NCI-H2196 treated with DMSO at 0.1 percent for 48 hours (cell line): ENCODE measurements at regions not wholly inside any gene's neighbourhood (a gene's known extent, or its start where the extent isn't known, plus 50 kb on each side); places are given as distances from the start of the nearest gene placed in this dataset.
"Not testable (repeated sequence)": the region's sequence is repeated elsewhere in the genome, so short reads cannot be mapped to it uniquely, and the experiment has no call there.

Source experiments
- DNase-seq: peaks from one replicate; lab custom pipeline; 2025; ENCODE audit not compliant: unreplicated experiment; lab: John Stamatoyannopoulos, UW

DNA sequence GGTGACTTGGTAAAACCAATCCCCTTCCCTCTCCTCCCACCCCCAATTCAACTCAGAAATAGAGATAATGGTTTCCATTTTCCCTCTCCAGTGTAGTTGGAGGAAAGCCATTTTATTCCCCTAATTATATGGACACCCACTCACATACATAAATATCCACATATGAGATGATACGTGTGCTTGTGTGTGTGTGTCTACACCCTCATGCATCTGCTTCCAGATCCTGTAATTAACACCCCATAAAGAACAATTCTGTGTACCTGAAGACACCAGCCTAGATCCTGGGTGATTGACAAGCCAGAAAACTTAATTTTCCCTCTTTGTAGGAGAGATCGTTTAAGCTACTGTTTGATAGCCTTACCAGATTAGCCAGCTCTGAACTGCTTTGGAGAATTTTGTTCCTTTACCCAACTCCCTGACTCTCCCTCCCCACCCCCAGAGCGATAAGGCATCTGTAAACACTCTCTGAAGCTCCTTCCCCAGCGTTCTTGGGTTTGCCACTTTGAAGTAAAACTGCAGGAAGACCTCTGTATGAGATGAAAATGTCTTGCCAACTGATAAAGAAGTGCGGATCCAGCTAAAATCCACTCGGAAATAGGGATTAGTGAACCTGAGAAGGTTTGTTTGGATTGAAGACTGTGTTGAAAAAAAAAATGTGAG lies 175.7 kb downstream of the RGS9 start:
- DNase-seq: no peak

DNA sequence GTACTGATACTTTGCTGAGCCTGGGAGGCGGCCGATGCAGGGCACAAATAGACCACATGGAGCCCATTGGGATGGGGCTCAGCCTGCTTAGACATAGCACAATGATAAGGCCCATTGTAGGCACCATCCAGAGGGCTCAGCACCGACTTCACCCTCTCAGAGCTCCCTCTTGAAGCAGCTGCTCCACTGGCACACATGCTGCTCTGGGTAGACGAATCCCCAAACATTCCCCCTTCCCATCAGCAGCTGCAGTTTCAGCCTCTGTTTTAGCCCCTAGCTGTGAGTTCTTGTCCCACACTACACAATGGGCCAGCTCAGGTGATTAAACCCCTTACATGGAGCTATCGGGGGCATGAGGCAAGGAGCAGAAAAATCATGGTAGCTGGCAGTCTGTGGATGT lies 174.1 kb downstream of the RGS9 start:
- DNase-seq: no peak

DNA sequence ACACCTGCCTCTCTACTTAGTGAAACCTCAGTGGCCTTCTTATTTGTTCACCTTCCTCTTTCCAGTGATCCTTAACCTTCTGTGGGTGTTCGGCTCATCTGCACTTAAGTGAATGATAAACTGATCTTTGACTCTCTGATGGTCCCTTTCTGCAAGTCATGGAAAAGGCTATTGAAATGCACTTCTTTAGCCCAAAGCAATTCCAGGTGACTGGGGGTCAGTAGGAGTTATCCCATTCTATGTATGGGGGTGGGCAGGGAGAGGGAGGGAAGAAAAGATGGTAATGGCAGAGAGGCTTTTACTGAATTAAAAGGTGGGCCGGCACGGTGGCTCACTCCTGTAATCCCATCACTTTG lies 170.8 kb downstream of the RGS9 start:
- no peak for DNase-seq

DNA sequence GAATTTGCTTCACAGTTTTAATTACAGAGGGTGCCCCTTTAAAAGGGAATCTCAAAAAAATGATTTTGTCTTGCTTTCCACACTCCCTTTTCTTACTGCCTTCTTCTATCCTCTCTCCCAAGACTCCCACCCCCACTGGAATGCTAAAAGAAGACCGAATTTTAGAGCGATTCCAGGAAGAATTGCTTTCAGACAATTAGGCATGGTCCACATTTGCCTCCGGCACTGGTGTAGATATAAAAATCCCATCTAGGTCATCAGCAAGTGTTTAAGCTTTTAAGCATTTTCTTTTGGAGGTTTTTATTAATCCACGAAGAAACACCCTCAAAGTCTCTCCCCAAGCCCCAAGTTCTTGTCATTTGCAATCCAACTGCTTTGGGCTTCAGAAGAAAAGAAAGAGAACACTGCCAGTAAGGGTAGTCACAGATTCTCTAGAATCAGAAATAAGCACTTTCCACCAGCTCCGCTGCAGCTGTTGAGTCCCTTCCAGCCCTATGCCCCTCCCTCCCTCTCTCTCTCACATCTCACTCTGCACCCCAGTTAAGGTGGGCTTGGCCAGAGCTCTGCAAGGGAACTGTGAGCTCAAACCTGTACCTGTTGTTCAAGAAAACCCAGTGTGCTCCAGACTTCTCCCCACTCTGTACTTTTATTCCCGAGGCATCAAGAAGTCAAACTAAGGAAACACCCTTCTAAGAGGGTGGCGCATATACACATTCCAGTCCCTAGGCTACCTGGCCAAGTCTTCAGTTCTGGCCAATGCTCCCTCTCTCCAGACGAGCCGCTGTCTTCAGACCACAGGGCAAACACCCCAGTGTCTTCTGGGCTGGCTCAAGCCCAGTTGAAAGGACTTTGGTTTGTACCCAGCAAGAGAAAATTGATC lies 170.2 kb downstream of the RGS9 start:
- DNase-seq: no peak

DNA sequence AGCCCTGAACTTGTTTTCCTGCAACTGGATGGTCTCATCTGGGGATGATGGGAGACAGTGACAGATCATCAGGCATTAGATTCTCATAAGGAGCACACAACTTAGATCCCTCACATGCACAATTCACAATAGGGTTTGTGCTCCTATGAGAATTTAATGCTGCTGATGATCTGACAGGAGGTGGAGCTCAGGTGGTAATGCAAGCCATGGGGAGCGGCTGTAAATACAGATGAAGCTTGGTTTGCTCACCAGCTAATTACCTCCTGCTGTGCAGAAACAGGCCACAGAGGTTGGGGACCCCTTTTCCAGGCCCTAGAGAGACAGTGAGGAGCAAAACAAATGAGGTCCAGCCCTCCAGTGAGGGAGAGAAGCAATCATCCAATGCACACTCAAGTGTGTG lies 168.6 kb downstream of the RGS9 start:
- DNase-seq: no peak

DNA sequence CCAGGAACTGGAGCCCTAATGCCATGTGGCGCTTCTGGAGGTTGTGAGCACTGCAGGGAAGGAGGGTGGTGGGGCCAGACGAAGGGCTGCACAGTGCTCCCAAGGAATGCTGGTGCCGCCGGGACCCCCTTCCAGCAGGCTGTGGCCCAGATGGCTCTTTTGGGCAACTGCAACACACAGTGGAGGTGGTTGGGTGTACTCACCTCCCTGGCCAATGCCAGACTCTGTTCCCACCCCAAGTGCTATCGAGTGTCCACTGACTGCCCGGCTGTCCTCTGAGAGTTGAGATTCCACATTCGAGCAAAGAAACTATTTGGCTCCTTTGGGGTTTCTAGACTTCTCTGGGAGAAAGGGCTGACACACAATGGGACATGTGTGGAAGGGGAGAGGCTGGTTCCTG lies 167.9 kb downstream of the RGS9 start:
- no peak for DNase-seq

DNA sequence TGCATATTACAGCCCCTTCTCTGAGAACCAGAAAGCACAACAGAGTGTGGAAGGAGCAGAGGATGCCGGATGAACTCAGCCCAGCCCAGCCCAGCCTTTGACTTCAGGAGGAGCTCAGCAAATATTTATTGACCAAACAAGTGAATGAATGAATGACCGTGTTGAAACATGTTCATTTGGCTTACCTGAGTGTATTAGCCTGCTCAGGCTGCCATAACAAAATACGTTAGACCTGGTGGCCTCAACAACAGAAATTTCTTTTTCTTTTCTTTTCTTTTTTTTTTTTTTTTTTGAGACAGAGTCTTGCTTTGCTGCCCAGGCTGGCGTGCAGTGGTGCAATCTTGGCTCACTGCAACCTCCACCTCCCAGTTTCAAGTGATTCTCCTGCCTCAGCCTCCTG lies 164.7 kb downstream of the RGS9 start:
- not testable (repeated sequence) for DNase-seq

DNA sequence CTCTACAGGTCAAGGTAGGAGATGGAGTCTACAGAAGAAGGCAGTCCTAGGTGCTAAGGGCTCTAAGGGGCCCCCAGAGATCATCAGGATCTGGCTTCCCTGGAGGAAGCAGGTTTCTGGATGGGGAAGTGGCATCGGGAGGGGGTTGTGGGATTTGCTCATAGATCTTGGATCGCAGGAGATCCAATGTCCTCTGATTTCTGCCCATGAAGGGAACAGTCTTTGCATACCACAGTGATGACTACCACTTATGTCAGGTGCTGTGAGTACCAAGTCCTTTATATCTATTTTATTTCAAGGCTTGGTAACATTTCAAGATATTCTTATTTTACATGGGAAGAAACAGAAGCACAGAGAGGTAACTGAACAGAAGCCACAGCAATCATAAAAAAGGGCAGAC lies 164.0 kb downstream of the RGS9 start:
- DNase-seq: no peak

DNA sequence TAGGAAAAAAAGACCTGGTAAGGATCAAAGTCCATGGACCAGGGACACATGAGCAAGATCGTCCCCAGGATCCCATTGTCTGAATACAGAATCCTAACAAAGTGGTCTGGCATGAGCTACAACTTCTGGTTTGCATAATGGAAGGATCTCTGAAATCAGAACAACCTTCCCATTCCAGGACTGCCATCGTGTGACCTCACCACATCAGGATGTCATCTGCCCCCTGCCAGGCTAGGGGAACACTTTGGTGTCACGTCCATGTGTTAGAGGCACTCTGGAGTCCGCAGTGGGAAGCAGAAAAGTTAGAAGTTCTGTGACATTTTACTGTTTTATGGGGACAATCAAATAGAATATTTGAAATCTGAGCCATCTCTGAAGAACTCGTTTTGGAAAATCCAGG lies 160.7 kb downstream of the RGS9 start:
- no peak for DNase-seq

DNA sequence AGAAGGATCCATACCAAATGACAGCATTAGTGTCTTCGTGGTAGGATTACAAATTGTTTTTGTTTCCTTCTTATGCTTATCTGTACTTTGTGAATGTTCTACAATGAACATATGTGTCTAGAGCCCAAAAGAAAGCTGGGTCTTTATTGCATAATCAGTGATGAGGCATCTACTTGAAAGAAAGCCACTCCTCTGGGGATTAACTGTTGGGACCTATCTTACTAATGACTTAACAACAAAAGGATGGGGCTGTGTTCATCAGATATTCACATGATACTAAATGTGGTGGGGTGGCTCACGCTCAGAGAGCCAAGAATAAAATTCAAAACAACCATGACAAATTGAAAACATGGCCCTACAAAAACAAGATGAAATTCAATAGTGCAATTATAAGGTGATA lies 160.2 kb downstream of the RGS9 start:
- DNase-seq: no peak

DNA sequence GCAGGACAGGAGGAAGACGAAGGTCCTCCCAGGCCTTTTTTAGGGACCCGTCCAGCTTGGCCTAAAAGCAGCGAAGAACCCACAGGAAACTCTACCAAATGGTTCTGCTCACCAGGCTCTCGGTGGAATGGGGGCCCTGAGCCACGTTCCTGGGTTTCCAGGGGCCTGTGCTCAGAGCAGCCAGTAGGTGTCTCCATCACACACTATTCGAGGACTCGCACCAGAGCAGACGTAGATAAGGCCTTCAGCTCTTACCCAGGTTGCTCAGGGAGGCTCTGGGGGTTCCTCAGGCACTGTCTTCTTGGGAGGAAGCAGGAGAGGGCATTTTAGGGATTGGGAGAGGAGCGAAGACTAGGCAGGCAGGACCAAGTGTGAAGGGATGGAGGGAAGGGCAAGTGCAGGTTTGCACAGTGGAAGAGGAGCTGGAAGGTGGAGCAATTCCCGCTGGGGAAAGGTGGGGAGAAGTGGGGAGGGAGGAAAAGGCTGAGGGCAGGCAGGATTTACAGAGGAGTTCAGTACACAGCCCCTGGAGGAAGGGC lies 157.1 kb downstream of the RGS9 start:
- peak; percentile 29 for DNase-seq

DNA sequence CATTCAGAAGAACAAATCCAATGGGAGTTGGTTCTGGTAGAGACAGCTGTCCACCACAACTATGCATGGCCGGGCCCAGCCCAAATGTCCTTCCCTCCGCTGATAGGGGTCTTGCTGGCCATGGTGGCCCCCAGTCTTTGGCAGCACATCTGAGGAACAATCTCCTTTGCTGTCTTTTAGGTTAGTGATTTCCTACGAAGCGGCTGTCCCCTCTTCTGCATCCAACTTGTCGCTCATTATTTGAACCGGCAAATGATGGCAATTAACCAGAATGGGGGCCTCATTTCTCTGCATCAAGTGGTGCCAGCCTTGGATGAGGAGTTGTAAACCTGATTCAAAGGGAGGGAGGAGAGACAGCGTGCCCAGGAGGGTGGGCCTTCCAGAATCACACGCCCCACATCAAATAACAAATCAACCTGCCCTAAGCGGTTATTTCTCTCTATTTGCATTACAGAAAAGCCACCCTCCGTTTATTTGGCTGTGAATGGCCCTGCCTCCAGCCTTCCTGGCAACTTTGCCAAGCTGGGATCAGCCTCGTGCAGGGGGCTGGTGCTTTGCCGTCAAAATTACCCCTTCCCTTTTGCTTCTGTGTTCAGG lies 156.5 kb downstream of the RGS9 start:
- no peak for DNase-seq

DNA sequence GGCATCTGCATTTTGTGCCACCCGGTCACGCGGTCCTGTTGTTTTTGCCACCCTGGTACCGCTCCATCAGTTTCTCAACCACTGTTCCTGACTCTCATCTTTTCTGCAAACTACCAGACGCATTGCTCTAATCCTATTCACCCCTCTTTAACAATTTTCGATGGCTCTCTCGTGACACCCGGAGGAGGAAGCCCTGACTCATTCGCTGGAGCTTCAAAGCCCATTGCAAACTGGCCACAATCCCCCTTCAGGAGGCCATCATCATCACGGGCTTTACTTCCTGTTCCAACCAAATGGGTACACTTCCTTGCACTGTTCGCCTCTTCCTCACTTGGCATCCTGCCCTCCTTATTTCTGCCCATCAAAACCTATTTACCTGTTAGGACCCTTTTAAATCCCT lies 155.3 kb downstream of the RGS9 start:
- no peak for DNase-seq

DNA sequence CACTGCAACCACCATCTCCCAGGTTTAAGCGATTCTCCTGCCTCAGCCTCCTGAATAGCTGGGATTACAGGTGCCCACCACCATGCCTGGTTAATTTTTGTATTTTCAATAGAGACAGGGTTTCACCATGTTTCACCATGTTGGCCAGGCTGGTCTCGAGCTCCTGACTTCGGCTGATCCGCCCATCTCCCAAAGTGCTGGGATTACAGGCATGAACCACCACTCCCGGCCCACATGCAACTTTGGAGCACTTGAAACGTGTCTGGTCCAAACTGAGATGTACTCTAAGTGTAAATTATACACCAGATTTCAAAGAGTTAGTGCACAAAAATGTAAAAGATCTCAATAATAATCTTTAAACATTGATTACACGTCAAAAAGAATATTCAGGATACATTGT lies 154.1 kb downstream of the RGS9 start:
- DNase-seq: not testable (repeated sequence)

DNA sequence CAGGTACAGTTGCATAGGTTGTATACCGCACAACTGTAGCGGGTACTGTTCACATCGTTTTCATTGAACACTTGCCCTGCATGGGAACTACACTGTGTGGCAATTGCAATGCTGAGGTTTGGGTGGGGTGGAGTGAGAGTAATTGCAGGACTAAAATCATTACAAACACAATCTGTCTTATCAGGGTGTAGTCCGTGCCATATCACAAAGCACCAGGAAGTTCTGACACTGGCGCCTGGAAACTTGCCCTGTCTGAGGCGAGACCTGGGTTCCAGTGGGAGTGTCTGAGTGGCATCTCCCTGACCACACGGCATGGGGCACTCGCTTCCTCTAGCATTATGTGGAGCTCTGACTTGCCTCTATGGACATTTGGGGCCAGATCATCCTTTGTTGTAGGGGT lies 153.4 kb downstream of the RGS9 start:
- no peak for DNase-seq

DNA sequence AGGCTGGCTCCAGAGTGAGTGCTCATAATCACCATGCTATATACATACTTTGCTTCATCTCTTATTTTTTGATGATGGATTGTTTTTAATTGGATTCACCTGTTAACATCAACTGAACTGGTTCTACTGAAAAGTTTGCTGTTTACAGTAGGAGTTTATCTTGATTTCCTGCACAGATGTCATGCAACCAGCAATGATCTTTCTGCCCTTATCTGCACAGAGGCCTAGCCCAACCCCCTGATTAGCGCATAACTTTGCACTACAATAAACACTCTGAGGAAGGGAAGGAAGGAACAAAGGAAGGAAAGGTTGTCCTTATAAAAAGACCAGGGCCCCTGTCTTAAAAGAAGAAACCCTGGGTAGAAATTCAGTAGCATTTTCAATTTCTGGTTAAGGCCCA lies 152.9 kb downstream of the RGS9 start:
- DNase-seq: no peak

DNA sequence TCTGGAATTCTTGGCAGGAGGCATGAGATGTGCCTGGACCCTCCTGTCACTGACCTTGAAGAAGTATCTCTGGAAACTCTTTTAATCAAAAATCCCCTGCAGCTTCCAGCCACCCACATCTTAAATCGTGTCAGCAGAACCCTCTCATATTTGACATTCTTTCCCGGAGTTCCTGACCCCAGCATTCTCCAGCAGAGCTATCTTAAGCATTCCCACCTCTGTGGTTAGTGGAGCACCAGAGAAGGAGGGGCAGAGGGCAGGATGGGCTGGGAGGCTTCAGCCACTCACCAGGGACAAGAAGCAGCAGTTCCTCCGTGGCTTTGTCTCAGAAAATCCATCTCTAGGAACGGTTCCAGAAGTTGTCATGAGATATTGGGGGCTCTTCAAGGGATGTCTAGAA lies 149.9 kb downstream of the RGS9 start:
- DNase-seq: no peak

DNA sequence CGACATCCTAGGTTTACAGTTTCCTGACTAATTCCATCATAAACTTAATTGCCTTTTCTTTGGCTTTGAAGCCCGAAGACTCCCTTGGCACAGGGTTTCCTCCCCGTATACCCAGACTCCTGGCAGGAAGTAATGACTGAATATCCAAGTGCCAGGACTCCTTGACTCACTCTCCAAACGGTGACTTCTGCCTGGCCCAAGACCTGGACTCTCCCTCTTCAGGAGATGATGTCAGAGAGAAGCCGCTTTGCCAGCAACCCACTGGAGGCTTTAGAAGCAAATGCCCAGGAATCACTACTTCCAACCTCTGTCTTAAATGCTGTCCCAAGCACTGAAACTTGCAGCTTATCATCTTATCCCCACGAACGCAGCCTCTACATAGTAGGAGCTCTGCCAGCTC lies 146.5 kb downstream of the RGS9 start:
- DNase-seq: no peak

DNA sequence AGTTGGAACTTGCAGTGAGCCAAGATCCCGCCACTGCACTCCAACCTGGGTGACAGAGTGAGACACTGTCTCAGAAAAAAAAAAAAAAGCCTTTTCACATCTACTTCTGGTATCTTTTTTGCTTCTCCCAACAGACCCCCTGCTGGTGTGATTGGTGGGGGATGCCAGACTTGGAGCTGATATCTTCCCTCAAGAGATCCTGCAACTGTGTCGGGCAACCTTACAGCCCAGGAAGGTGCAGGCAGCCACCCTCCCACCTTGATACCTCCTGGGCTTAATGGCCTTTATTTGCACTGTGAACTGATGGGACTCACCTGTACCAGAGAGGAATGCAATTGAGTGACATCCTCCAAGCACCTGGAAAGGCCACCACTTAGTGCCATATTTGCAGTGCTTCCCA lies 142.3 kb downstream of the RGS9 start:
- DNase-seq: no peak

DNA sequence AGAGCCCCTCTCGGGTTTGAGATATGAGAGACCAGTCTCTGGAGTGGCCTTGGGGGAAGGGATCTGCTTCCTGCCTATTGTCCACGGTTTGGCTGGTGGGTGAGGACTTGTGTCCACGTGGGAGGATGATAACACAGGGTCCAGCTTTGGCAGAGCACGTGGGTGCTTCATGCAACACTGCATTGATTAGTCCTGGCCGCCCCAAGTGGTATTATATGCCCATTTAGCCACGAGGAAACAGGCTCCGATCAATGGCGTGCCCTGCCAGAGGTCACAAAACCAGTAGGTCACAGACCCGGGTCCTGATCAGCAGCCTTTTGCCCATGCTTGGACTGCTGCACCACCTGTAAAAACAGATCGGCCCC lies 141.6 kb downstream of the RGS9 start:
- DNase-seq: no peak

DNA sequence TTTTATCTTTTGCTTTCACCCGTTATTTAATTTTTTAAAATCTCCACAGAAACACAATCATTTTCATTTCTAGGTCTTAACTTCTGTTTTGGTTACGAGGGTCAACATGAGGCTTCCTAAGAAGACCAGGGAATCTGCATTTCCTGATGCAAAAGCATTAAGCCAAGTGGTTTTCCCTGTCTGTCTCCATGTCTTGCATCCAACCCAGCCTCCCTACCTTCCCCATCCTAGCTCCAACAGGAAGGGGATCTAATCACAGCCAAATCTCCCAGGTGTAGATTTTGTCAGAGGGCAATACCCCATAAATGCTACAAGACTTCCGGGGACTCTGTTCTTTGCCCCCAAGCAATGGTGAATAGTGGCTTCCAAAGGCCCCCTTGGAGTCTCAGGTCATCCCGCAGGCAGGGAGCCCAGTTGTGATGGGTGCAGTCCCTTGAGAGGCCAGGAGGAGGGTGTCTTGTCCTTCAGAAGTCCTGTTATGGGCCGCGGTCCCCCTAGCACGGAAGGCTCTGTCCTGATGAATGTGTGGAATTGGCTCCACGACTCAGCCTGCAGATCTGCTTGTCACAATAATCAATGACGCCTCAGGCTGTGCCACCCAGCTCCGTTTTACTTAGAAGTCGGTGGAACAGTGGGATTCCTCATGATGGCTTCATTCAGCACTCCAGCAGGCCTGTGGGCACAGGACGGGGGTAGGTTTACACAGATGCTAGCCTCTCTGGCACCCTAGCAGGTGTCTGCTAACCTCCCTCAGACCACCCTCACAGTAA lies 141.1 kb downstream of the RGS9 start:
- DNase-seq: no peak
